ENCODE measurements at regions not wholly inside any gene's neighbourhood (a gene's known extent, or its start where the extent isn't known, plus 50 kb on each side); places are given as distances from the start of the nearest gene placed in this dataset.
A peak's percentile ranks its signal among the peaks of the same experiment; 100 is the strongest.
"Not testable (repeated sequence)": the region's sequence is repeated elsewhere in the genome, so short reads cannot be mapped to it uniquely, and the experiment has no call there.

GRCh38 chr17:51347851-51348584 is 87.7 kb downstream of the UTP18 start:
- no peak for ATAC-seq (ENCODE audit: poor library complexity)
- intact Hi-C loops (cut with DNase I), result no loop called here
- no peak for DNase-seq

- intact Hi-C loops (cut with DNase I), result no loop called here
- DNase-seq, result no peak
- ATAC-seq (ENCODE audit: poor library complexity), result no peak
Observed at GRCh38 chr17:51351080-51351479, 90.7 kb downstream of the UTP18 start.

DNA sequence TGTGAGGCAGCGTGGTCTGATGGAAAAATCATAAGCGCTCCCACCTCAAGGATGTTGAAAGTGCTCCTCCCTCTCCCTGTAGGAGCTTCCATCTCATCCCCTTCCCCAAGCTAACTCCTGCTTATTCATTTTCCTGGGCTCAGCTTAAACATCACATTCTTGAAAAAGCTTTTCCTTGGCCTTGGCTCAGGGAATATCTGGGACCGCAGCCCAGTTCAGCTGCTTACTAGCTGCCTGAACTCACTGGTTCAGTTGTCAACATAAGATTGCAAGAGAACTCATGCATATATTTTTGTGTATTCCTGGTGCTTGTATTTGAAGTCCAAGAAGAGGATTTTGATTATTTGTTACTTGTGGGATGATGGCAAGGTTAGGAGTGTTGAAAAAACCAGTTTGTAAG is 91.5 kb downstream of the UTP18 start:
- no peak for ATAC-seq (ENCODE audit: poor library complexity)

DNA sequence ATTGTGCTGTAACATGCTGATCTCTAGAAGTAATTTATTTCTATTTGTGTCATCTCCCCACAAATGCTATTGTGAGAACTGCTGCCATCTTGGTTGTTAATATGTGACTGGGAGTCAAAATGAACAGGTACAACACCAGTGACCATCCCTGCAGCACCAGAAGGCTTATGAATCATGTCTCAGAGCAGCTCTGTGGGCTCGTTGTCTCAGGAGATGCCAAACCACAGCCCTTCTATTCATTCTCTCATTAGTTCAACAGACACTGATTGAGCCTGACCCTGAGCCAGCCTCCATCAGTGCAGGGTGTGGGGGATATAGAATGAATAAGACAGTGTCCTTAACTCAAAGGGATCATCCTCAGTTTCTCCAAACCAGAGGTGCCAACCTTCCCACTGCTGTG is 92.5 kb downstream of the UTP18 start:
- DNase-seq, result no peak
- intact Hi-C loops (cut with DNase I), result no loop called here
- ATAC-seq (ENCODE audit: poor library complexity), result no peak

More for the DNA sequence above, 91.5 kb downstream of the UTP18 start:
- DNase-seq, result peak; percentile 48
- intact Hi-C loops (cut with DNase I), result no loop called here

DNA sequence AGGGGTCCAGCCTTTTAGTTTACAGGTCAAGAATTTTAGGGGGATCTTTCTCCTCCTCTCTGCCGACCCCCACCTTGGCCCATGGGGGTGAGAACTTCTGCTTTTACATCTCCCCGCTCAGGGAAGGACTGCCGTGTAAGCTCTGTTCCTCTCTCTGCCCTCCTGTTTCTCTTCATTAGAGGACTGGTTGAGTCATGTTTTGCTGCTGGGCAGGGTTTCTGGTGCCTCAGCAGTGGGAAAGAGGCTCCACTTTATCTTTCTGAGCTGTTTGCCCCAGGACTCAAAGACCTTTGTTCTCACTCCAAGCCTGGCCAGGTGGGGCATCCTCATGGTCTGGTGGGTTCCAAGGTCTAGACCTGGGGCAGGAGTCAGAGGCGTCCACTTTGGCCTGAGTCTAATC is 93.0 kb downstream of the UTP18 start:
- intact Hi-C loops (cut with DNase I), result no loop called here
- no peak for ATAC-seq (ENCODE audit: poor library complexity)
- no peak for DNase-seq

- ATAC-seq (ENCODE audit: poor library complexity), result no peak
Observed at GRCh38 chr17:51354936-51355335, 94.6 kb downstream of the UTP18 start.

GRCh38 chr17:51355441-51356410 is 95.4 kb downstream of the UTP18 start:
- DNase-seq, result no peak
- intact Hi-C loops (cut with DNase I), result no loop called here
- ATAC-seq (ENCODE audit: poor library complexity), result no peak

More at GRCh38 chr17:51354936-51355335, 94.6 kb downstream of the UTP18 start:
- no peak for DNase-seq
- intact Hi-C loops (cut with DNase I), result no loop called here

DNA sequence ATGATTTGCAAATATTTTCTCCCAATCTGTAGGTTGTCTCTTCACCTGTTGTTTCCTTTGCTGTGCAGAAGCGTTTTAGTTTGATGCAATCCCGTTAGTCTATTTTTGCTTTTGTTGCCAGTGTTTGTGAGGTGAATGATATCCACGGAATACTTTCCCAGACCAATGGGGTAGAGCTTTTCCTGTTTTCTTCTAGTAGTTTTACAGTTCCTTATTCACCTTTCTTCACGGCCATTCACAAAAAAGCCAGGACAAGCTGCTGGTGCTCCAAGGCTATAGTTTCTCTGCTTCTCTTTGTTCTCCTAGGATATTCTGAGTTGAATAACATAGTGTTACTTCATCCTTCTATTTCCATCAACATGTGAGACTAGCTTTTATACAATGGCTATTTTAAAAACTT is 98.7 kb downstream of the UTP18 start:
- DNase-seq, result no peak
- intact Hi-C loops (cut with DNase I), result no loop called here
- ATAC-seq (ENCODE audit: poor library complexity), result no peak

DNA sequence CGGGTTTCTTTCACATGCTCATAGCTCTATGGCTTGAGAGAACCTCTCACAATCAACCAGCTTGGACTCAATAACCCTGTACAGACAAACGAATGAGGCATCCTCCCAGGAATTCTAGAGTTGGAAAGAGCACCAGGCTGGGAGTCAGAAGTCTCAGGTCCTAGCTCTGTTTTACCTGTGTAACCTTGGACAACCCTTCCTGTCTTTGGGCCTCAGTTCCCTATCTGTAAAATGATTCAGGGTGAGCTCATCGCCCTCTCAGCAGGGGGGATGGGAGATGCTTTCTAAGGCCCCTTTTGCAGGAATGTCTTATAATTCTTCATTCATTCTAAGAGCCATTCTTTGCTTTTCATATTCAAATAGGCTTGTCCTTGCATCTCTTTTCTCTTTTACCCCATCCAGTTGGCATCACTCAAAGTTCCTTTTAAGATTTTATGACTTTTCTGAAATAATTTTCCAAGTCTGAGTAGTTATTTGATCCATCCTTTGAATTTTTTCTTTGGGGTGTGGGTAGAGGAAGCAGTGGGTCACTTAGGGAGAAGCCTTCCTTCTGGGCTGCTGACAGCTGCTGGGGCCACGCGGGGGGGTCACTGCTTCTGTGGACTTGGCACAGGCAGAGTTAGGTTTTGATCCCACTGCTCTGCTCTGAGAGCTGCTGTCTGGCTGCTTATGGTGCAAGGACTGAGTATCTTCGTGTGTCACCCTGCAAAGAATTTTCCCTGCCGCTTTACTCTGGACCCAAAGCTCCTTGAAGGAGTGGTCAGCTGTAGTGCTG is 102.7 kb downstream of the UTP18 start:
- intact Hi-C loops (cut with DNase I), result no loop called here
- ATAC-seq (ENCODE audit: poor library complexity), result no peak
- no peak for DNase-seq

- ATAC-seq (ENCODE audit: poor library complexity) (no peak), DNase-seq (no peak)
- intact Hi-C loops (cut with DNase I), result no loop called here
Observed at GRCh38 chr17:51365090-51365489, 104.7 kb downstream of the UTP18 start.

- intact Hi-C loops (cut with DNase I), result no loop called here
- ATAC-seq (ENCODE audit: poor library complexity), result no peak
- DNase-seq, result no peak
Observed at GRCh38 chr17:51366866-51367265, 106.5 kb downstream of the UTP18 start.

GRCh38 chr17:51367836-51368235 is 107.5 kb downstream of the UTP18 start:
- intact Hi-C loops (cut with DNase I), result not testable (repeated sequence)

DNA sequence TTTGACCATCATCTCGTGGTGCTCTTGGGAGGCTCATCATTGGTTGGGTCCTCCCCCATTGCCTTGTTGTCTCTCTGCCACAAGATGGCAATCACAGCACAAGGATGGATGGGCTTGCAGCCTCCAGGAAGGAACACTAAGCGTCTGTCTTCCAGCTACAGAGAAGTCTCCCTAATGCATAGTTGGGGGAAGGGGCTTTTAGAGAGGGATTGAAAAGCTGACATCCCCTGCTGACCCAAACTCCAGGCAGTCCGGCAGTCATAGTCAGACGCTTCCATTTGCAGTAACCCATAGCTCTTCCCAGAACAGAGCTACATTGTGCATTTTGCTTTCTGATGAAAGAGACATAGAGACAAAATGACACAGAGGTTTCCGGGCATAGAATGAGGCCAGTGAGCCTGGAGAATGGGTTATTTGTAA is 111.4 kb downstream of the UTP18 start:
- DNase-seq, result no peak
- intact Hi-C loops (cut with DNase I), result no loop called here
- ATAC-seq (ENCODE audit: poor library complexity), result peak; percentile 61

More at GRCh38 chr17:51367836-51368235, 107.5 kb downstream of the UTP18 start:
- DNase-seq; ATAC-seq (ENCODE audit: poor library complexity): not testable (repeated sequence)

- ATAC-seq (ENCODE audit: poor library complexity), result peak; percentile 69
- intact Hi-C loops (cut with DNase I), result no loop called here
- no peak for DNase-seq
Observed at GRCh38 chr17:51372345-51373004, 112.1 kb downstream of the UTP18 start.

DNA sequence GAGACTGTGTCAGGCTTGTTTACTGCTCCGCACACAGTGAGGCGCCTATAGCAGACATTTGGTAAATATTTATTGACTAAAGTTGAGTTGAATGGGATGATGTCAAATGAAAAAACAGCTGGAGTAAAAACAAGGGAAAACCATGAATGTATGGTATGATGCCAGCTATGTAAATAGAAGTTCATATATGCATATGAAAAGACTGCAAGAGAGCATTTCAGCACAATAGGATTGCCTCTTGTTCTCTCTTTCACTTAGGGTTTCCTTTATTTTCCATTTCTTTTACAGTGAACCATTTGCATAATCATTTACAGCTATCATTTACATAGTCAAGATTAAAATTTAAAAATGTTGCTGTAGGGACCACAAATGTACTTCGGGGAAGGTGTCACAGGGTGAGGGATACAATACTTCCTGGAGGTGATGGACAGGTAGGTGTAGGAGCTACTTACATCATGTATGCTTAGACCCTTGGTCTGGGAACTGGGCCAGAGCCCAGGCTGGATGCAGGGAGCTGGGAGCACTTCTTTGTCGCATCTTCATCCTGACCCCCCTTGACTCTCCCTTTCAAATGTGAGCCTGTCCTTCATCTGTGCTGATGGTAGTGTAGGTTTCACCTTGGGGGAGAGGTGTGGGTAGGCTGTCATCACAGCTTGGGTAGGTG is 113.3 kb downstream of the UTP18 start:
- intact Hi-C loops (cut with DNase I), result no loop called here
- DNase-seq (no peak), ATAC-seq (ENCODE audit: poor library complexity) (no peak)

DNA sequence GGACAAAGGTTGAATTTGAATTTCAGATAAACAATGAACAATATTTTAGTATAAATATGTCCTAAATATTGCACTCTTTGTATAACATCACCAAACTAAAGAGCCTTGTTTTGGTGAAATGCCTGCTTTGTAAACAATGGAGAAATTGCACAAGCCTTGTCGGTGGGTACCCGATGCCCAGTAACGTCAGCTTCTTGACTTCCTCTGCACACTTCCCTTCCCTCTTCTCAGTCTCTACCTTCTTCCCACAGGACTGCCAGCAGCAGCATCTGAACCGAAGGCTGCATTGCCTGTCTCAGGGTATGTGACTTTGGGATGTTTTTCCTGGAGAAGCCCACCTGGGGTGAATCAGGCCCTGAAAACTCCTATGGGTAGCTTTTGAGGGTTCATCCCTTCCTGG is 113.9 kb downstream of the UTP18 start:
- DNase-seq (no peak), ATAC-seq (ENCODE audit: poor library complexity) (no peak)
- intact Hi-C loops (cut with DNase I), result no loop called here

GRCh38 chr17:51375771-51376170 is 115.4 kb downstream of the UTP18 start:
- intact Hi-C loops (cut with DNase I), result no loop called here
- DNase-seq, result no peak
- no peak for ATAC-seq (ENCODE audit: poor library complexity)

- no peak for ATAC-seq (ENCODE audit: poor library complexity)
Observed at GRCh38 chr17:51376739-51377138, 116.4 kb downstream of the UTP18 start.

More at GRCh38 chr17:51376739-51377138, 116.4 kb downstream of the UTP18 start:
- DNase-seq, result no peak
- intact Hi-C loops (cut with DNase I), result no loop called here
